ENCODE measurements at regions not wholly inside any gene's neighbourhood (a gene's known extent, or its start where the extent isn't known, plus 50 kb on each side); places are given as distances from the start of the nearest gene placed in this dataset.

- Histone ChIP-seq H3K27me3 (ENCODE audit: low read depth) (no peaks in the 10 kb centered on the region), H3K4me3 (no peak overlapping the region), H3K4me1 (no peaks in the 10 kb centered on the region), H3K36me3 (replicated peaks) (no peaks in the 10 kb centered on the region), H3K9me3 (no peaks in the 10 kb centered on the region)
- DNase-seq (ENCODE audit: low spot score in 2 of 2), result no peak
- in situ Hi-C loops (cut with MboI; ENCODE audit: low sequenced_read_pairs), result no loop called here
Observed at GRCh38 chr18:74023220-74023619, 124.4 kb downstream of the FBXO15 start.

- DNase-seq (ENCODE audit: low spot score in 2 of 2), result no peak
- Histone ChIP-seq H3K4me3 (no peak overlapping the region), H3K27me3 (ENCODE audit: low read depth) (no peaks in the 10 kb centered on the region), H3K4me1 (no peaks in the 10 kb centered on the region), H3K36me3 (replicated peaks) (no peaks in the 10 kb centered on the region), H3K9me3 (no peaks in the 10 kb centered on the region)
- in situ Hi-C loops (cut with MboI; ENCODE audit: low sequenced_read_pairs), result no loop called here
Observed at GRCh38 chr18:74019864-74020263, 127.8 kb downstream of the FBXO15 start.

DNA sequence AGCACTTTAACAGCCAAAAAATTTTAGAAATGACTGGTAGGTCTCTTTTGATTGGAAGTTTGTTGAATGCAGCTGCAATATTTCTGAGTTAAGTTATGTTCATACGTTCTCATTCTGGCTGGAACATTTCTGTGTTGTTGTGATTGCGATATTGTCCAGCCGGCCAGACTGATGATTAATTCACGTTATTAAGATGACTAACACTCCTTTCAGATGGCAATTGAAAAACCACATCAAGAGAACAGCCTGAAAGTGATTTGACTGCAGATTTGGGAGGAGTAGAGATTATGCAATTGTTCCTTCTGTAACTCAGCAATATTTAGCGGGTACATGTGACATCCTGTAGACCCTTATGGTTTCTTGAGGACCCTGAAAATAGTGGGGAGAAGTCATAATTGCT is 133.7 kb downstream of the FBXO15 start:
- in situ Hi-C loops (cut with MboI; ENCODE audit: low sequenced_read_pairs), result no loop called here
- H3K36me3 ChIP-seq (replicated peaks), result no peaks in the 10 kb centered on the region
- DNase-seq (ENCODE audit: low spot score in 2 of 2), result no peak

DNA sequence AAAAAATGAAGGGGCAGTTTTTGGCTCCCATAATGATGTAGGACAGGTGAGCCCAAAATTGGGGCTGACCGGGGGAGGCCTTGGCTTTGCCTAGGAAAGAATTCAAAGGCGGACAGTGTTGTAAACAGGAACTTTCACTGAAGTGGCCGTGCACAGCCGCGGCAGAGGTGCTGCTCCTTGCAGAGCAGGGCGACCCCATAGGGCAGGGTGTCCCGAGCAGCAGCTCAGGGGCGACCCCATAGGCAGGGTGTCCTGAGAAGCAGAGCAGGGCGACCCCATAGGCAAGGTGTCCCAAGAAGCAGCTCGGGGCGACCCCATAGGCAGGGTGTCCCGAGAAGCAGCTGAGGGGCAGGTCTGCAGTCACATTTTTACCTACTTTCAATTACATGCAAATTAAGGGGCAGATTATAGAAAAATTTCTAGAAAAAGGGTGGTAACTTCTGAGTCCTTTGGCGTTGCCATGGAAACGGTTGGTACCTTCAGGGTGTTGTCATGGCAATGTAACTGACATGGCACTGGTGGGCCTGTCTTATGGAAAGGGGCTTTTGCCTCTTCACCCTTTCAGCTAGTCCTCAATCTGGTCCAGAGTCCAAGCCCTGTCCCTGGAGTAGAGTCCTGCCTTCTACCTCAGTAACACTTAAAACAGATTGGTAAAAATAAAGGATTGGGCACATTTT is 134.5 kb downstream of the FBXO15 start:
- H3K4me3 ChIP-seq, result no peak overlapping the region
- H3K9me3 ChIP-seq, result no peaks in the 10 kb centered on the region
- no peak for DNase-seq (ENCODE audit: low spot score in 2 of 2)
- no peaks in the 10 kb centered on the region for H3K27me3 ChIP-seq (ENCODE audit: low read depth)
- in situ Hi-C loops (cut with MboI; ENCODE audit: low sequenced_read_pairs), result no loop called here
- H3K4me1 ChIP-seq, result no peaks in the 10 kb centered on the region
- no peaks in the 10 kb centered on the region for H3K36me3 ChIP-seq (replicated peaks)

More for the DNA sequence above, 133.7 kb downstream of the FBXO15 start:
- Histone ChIP-seq H3K9me3 (no peaks in the 10 kb centered on the region), H3K4me3 (no peak overlapping the region), H3K27me3 (ENCODE audit: low read depth) (no peaks in the 10 kb centered on the region), H3K4me1 (no peaks in the 10 kb centered on the region)

DNA sequence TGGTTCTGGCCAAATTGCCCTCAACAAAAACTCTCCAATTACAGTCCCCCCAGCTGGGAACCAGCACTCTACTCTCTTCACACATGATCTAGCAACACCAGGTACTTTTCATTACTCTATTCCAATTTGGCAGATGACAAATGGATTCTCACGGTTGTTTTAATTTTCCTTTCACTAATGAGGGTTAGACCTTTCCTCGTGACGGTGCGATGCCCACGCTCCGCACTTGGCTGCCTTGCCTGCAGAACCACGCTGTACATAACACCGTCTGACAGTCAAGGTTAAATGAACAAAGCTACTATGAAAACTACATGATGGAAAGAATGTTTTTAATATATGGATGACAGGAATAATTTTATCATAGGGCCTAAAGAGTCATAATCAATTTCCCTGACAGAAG is 141.5 kb downstream of the FBXO15 start:
- no peaks in the 10 kb centered on the region for H3K36me3 ChIP-seq (replicated peaks)
- no peak overlapping the region for H3K4me3 ChIP-seq
- in situ Hi-C loops (cut with MboI; ENCODE audit: low sequenced_read_pairs), result no loop called here
- H3K9me3 ChIP-seq, result no peaks in the 10 kb centered on the region
- no peaks in the 10 kb centered on the region for H3K27me3 ChIP-seq (ENCODE audit: low read depth)
- H3K4me1 ChIP-seq, result no peaks in the 10 kb centered on the region
- no peak for DNase-seq (ENCODE audit: low spot score in 2 of 2)

DNA sequence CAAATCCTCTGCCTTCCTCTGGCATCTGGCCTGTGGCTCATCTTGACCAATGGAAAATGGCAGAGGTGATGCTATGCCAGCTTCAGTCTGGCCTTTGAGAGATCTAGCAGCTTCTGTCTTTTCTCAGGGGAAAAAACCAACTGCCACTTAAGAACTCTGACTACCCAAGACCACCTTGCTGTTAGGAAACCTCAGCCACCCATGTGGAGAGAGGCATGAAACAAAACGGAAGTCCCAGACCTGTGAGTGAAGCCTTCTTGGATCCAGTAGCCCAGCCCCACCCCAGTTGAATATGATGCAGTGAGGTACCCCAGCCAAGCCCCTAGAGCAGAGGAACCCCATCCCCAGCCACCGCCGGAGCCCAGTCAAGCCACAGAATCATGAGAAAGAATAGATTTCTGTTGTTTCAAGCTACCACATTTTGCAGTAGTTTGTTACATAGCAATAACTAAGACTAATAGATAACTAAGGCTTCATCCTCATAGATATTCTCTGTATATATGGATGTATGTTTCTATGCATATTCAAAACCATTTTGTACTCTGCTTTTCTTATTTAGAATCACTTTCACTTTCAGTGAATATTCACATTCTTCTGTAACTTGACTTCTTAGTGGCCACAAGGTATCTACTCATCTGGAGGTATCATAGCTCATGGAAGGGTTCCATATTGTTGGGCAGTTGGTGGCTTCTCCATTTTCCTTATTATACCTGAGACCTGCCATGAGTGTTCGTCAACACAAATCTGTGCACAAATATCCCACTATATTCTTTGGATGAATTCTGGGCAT is 142.1 kb downstream of the FBXO15 start:
- DNase-seq (ENCODE audit: low spot score in 2 of 2), result no peak
- Histone ChIP-seq H3K9me3 (no peaks in the 10 kb centered on the region), H3K4me3 (no peak overlapping the region), H3K4me1 (no peaks in the 10 kb centered on the region), H3K27me3 (ENCODE audit: low read depth) (no peaks in the 10 kb centered on the region), H3K36me3 (replicated peaks) (no peaks in the 10 kb centered on the region)
- in situ Hi-C loops (cut with MboI; ENCODE audit: low sequenced_read_pairs), result no loop called here

- Histone ChIP-seq H3K27me3 (ENCODE audit: low read depth) (no peaks in the 10 kb centered on the region), H3K36me3 (replicated peaks) (no peaks in the 10 kb centered on the region), H3K4me1 (no peaks in the 10 kb centered on the region), H3K4me3 (no peak overlapping the region), H3K9me3 (no peaks in the 10 kb centered on the region)
- in situ Hi-C loops (cut with MboI; ENCODE audit: low sequenced_read_pairs), result no loop called here
- no peak for DNase-seq (ENCODE audit: low spot score in 2 of 2)
Observed at GRCh38 chr18:73992242-73993022, 155.2 kb downstream of the FBXO15 start.

GRCh38 chr18:73991570-73991969 is 156.1 kb downstream of the FBXO15 start:
- Histone ChIP-seq H3K4me3 (no peak overlapping the region), H3K36me3 (replicated peaks) (no peaks in the 10 kb centered on the region), H3K9me3 (no peaks in the 10 kb centered on the region), H3K27me3 (ENCODE audit: low read depth) (no peaks in the 10 kb centered on the region), H3K4me1 (no peaks in the 10 kb centered on the region)
- no peak for DNase-seq (ENCODE audit: low spot score in 2 of 2)
- in situ Hi-C loops (cut with MboI; ENCODE audit: low sequenced_read_pairs), result no loop called here

DNA sequence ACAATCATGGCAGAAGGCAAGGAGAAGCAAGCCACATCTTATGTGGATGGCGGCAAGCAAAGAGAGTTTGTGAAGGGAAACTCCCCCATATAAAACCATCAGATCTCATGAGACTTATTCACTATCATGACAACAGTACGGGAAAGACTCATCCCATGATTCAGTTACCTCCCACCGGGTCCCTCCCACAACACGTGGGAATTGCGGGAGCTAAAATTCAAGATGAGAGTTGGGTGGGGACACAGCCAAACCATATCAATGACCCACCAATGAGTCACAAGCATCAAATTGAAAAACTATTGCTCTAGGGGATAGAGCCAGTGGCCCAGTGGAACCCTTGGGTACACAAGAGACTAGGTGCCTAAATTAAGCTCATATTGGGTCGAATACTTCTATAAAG is 157.4 kb downstream of the FBXO15 start:
- Histone ChIP-seq H3K9me3 (no peaks in the 10 kb centered on the region), H3K27me3 (ENCODE audit: low read depth) (no peaks in the 10 kb centered on the region), H3K36me3 (replicated peaks) (no peaks in the 10 kb centered on the region), H3K4me1 (no peaks in the 10 kb centered on the region), H3K4me3 (no peak overlapping the region)
- DNase-seq (ENCODE audit: low spot score in 2 of 2), result no peak
- in situ Hi-C loops (cut with MboI; ENCODE audit: low sequenced_read_pairs), result no loop called here

DNA sequence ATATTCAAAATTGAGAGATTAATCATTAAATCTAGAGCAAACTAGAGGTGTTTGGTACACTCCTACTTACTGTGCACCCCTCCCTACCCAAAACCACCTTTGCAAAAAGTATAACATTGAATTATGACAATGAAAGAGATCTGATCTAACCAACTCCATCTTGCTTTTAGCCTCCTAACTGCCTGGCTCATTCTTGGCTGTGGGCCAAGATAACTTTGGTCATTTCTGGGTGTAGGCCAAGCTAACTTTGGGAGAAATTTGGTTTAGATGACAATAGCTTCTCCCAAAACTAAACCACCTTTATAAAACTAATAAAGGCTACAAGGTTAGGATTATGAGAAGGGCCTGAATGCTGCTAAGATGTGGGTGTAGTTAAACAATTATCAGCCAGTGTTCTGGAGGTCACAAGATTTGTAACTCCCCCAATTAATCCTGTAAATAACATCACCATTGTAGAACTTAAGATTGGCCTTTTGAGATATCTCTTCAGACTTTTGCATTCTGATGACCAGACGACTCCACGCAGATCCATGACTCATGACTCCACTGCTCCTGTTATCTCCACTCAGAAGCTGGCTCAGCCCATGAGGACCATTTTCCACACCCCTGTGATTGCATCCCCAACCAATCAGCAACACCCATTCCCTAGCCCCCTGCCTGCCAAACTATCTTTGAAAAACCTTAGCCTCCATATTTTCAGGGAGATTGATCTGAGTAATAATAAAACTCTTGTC is 160.2 kb downstream of the FBXO15 start:
- Histone ChIP-seq H3K27me3 (ENCODE audit: low read depth) (no peaks in the 10 kb centered on the region), H3K4me3 (no peak overlapping the region), H3K4me1 (no peaks in the 10 kb centered on the region), H3K36me3 (replicated peaks) (no peaks in the 10 kb centered on the region), H3K9me3 (no peaks in the 10 kb centered on the region)
- in situ Hi-C loops (cut with MboI; ENCODE audit: low sequenced_read_pairs), result no loop called here
- no peak for DNase-seq (ENCODE audit: low spot score in 2 of 2)

DNA sequence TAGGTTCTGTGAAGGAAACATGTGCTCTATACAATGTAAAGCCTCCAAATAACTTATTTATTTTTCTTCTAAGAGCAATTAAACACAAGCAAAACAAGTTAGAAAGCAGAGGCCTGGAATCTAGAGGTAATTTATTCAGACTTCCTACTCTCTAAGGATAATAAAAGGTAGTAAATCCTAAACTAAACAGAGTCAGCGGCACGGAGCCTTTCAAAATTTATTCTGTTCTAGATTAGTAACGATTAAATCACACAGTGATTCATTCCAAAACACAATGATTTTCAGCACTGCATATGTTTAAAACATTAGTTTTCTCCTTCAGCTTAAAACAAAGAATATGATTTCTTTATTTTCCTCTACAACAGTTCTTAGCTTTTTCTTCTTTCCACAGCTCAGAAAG is 160.9 kb downstream of the FBXO15 start:
- Histone ChIP-seq H3K4me3 (no peak overlapping the region), H3K9me3 (no peaks in the 10 kb centered on the region), H3K36me3 (replicated peaks) (no peaks in the 10 kb centered on the region), H3K4me1 (no peaks in the 10 kb centered on the region), H3K27me3 (ENCODE audit: low read depth) (no peaks in the 10 kb centered on the region)
- DNase-seq (ENCODE audit: low spot score in 2 of 2), result no peak
- in situ Hi-C loops (cut with MboI; ENCODE audit: low sequenced_read_pairs), result no loop called here

DNA sequence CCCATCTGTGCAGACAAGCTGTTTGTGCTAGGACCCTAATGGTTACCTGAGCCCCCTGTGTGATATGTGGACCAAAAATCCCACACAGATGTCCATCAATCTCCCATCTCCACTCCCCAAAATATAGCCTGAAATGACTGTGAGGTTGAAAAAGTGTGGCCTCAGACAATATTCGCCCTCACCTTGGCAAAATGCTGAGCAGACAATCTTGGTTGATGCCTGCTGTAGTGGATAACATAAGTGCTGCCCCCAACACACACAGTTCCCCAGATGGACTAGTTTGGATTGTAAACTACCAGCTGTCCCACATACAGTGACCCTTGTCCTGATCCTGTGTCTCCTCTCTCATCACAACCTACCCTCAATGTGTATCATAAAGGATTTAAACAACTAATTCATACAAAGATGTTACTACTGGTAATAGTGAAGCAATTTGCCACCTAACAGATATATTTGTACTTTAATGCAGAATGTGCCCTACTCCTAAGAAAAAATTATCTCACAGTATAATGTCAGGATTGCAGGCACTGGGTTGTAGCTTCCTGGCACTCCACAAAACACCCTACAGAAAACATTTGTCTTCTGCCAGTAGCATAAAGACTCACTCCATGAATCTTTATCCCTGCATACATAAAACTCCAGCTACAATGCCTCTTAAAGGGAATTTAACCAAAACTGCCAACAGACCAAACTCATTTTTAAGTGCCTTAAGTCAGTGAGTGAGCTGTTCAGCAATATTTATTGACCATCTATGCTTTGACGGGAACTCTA is 161.6 kb downstream of the FBXO15 start:
- H3K9me3 ChIP-seq, result no peaks in the 10 kb centered on the region
- in situ Hi-C loops (cut with MboI; ENCODE audit: low sequenced_read_pairs), result no loop called here
- H3K4me1 ChIP-seq, result no peaks in the 10 kb centered on the region
- no peaks in the 10 kb centered on the region for H3K27me3 ChIP-seq (ENCODE audit: low read depth)
- H3K4me3 ChIP-seq, result no peak overlapping the region
- DNase-seq (ENCODE audit: low spot score in 2 of 2), result no peak
- H3K36me3 ChIP-seq (replicated peaks), result no peaks in the 10 kb centered on the region

- no peak for DNase-seq (ENCODE audit: low spot score in 2 of 2)
- in situ Hi-C loops (cut with MboI; ENCODE audit: low sequenced_read_pairs), result no loop called here
- H3K9me3 ChIP-seq, result no peaks in the 10 kb centered on the region
Observed at GRCh38 chr18:73983970-73984369, 163.7 kb downstream of the FBXO15 start.

More at GRCh38 chr18:73983970-73984369, 163.7 kb downstream of the FBXO15 start:
- Histone ChIP-seq H3K4me1 (no peaks in the 10 kb centered on the region), H3K27me3 (ENCODE audit: low read depth) (no peaks in the 10 kb centered on the region), H3K36me3 (replicated peaks) (no peaks in the 10 kb centered on the region), H3K4me3 (no peak overlapping the region)

All from HAP-1 (cell line).